Suprapubic skin (tissue), 3 donors: ENCODE measurements at regions not wholly inside any gene's neighbourhood (a gene's known extent, or its start where the extent isn't known, plus 50 kb on each side); places are given as distances from the start of the nearest gene placed in this dataset.

ENCODE experiments used
- CTCF ChIP-seq, 2 donors: fragments of 200-600 bp in 1 of 2; fragments of 450-650 bp in 1 of 2; sonication (generic) in 1 of 2; IDR thresholded peaks; one replicate each; pipeline ENCODE4 v1.5.1; 2016 to 2019; ENCODE audit warnings: antibody characterized with exemption in 2 of 2, mild to moderate bottlenecking in 1 of 2, moderate library complexity in 1 of 2
- POLR2AphosphoS5 ChIP-seq, 3 donors: sonication (generic); formaldehyde crosslinking; IDR thresholded peaks; one replicate each; pipeline ENCODE4 v1.6.1; 2017; ENCODE audit warnings: antibody characterized with exemption in 3 of 3

GRCh38 chr18:46301081-46301480 lies 196.9 kb downstream of the HAUS1 start:
- TF ChIP-seq CTCF (IDR thresholded peaks at IDR 0.05) (no peak), POLR2AphosphoS5 (IDR thresholded peaks at IDR 0.05) (no peak)
